ENCODE measurements at regions not wholly inside any gene's neighbourhood (a gene's known extent, or its start where the extent isn't known, plus 50 kb on each side); places are given as distances from the start of the nearest gene placed in this dataset.

GRCh38 chr9:13967438-13967837 is 346.5 kb downstream of the NFIB start:
- DNase-seq = no peak
- no peaks in the 10 kb centered on the region for H3K27me3 ChIP-seq
- intact Hi-C loops (cut with DNase I; ENCODE audit: low total_unique reads) = no loop called here
- no peaks in the 10 kb centered on the region for H3K36me3 ChIP-seq
- no peak overlapping the region for H3K27ac ChIP-seq
- no peaks in the 10 kb centered on the region for H3K4me1 ChIP-seq
- H3K4me3 ChIP-seq = no peak overlapping the region
- H3K9me3 ChIP-seq = no peaks in the 10 kb centered on the region
- TF ChIP-seq, protein P1, sequence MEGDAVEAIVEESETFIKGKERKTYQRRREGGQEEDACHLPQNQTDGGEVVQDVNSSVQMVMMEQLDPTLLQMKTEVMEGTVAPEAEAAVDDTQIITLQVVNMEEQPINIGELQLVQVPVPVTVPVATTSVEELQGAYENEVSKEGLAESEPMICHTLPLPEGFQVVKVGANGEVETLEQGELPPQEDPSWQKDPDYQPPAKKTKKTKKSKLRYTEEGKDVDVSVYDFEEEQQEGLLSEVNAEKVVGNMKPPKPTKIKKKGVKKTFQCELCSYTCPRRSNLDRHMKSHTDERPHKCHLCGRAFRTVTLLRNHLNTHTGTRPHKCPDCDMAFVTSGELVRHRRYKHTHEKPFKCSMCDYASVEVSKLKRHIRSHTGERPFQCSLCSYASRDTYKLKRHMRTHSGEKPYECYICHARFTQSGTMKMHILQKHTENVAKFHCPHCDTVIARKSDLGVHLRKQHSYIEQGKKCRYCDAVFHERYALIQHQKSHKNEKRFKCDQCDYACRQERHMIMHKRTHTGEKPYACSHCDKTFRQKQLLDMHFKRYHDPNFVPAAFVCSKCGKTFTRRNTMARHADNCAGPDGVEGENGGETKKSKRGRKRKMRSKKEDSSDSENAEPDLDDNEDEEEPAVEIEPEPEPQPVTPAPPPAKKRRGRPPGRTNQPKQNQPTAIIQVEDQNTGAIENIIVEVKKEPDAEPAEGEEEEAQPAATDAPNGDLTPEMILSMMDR (IDR thresholded peaks at IDR 0.05) = no peak
- no peak for TF ChIP-seq POLR2A (IDR thresholded peaks at IDR 0.05)

DNA sequence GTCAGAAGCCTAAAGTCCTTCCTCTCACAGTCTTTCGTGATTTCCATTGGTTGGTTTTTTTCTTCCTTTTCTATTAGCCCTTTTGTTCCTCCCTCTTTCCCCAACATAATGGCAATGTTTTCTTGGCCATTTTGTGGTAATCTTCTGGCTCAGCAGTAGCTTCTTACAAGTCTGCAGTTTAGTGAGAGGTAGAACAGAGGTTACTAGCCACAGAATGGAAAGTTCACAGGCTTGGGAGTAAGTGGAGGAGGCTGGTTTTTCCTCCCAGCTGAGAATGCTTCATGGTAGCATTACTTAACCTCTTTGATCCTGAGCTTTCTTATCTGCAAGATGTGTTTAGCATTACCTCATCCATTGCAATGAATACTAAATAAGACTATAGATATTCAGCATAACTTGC is 346.9 kb downstream of the NFIB start:
- no peak for DNase-seq
- Histone ChIP-seq H3K9me3 (no peaks in the 10 kb centered on the region), H3K36me3 (no peaks in the 10 kb centered on the region), H3K4me3 (no peak overlapping the region), H3K27ac (no peak overlapping the region), H3K4me1 (no peaks in the 10 kb centered on the region), H3K27me3 (no peaks in the 10 kb centered on the region)
- TF ChIP-seq POLR2A (IDR thresholded peaks at IDR 0.05) = no peak
- TF ChIP-seq, protein P1 (IDR thresholded peaks at IDR 0.05) = no peak
- intact Hi-C loops (cut with DNase I; ENCODE audit: low total_unique reads) = no loop called here

DNA sequence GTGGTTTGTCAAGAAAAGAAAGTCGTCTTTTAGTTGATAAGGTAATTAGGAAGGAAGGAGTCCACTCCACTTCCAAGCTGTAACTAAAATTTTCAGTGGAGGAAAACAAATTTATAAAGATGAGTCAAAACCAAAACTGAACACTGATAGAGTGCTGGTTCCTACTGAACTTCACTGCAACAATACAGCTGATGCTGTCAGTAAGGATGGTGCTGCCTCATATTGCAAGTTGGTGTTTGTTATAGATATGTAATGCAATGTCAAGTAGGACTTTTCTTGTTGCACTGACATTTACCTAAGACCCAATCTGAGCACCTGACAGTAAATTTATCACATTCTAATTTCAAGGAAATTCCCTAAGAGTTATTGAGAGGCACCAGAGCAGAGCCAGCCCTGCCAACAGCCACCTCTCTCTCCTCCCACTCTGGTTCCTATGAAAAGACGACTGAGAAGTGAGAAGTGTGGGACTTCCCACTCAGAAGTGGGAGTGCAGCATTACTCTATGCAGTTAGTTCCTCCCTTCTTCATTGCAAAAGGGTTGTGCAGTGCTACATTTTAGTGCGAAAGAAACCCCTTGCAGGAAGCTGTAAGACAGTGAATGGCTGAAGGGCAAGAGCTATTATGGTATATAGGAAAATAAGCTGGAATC is 350.8 kb downstream of the NFIB start:
- intact Hi-C loops (cut with DNase I; ENCODE audit: low total_unique reads) = no loop called here
- H3K4me3 ChIP-seq = no peak overlapping the region

DNA sequence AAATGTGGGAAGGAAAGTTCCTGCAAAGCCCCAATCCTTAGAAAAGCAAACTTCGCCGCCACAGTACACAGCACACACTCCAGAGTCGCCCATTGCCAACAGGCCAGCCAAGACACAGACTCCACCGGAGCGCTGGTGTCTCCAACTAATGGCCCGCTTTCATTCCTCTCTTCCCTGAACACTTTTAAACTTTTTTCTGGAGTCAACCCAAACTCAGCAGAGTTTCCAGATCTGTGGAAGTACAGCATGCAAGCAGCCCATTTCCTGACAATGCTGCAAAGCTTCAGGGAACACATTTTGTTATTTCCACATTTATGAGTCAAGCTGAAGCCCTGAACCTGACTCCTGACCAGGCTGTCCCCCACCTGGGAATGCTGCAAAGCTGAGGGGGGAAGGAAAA is 351.9 kb downstream of the NFIB start:
- DNase-seq = no peak
- TF ChIP-seq, protein P1 (IDR thresholded peaks at IDR 0.05) = no peak
- no peak for TF ChIP-seq POLR2A (IDR thresholded peaks at IDR 0.05)
- Histone ChIP-seq H3K9me3 (no peaks in the 10 kb centered on the region), H3K36me3 (no peaks in the 10 kb centered on the region), H3K4me1 (no peaks in the 10 kb centered on the region), H3K27ac (no peak overlapping the region), H3K4me3 (no peak overlapping the region), H3K27me3 (no peaks in the 10 kb centered on the region)
- intact Hi-C loops (cut with DNase I; ENCODE audit: low total_unique reads) = no loop called here

More for the DNA sequence above, 350.8 kb downstream of the NFIB start:
- Histone ChIP-seq H3K9me3 (no peaks in the 10 kb centered on the region), H3K4me1 (no peaks in the 10 kb centered on the region), H3K36me3 (no peaks in the 10 kb centered on the region), H3K27me3 (no peaks in the 10 kb centered on the region), H3K27ac (no peak overlapping the region)
- no peak for DNase-seq
- no peak for TF ChIP-seq POLR2A (IDR thresholded peaks at IDR 0.05)
- TF ChIP-seq, protein P1 (IDR thresholded peaks at IDR 0.05) = no peak

DNA sequence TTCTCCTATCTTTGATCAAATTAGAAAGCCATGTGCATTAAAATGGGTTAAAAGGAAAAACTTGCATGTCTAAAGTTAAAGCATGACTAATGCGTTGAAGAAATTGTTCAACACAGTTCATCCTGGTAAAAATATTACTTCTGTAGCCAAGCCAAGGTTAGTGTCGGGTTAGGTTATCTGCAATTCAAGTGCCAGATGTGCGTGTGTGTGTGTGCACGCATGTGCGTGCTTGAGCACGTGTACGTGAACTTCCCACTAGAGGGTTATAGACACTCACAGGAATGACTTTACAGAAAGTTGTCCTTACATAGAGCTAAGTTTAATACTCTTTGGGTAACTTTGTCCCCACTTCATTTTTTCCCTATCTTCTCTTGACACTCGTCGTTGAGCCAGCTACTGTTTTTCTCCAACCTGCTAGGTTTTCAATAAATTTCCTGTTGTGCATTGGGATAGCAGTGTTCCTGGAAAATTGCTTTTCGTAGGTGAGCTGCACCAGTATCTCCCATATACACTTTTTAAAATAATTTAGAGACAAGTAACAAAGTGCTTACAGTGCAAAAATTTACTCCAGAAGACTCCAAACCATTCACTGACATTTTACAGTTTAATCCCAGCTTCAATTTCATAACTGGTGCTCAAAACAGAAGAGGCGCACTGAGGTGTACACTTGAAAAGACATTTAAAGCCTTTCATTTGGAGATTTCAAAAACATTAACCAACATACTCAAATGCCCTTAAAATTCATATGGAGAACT is 353.8 kb downstream of the NFIB start:
- H3K27me3 ChIP-seq = no peaks in the 10 kb centered on the region
- H3K36me3 ChIP-seq = no peaks in the 10 kb centered on the region
- H3K9me3 ChIP-seq = no peaks in the 10 kb centered on the region
- peak in 1 of 2 donors; percentile 30 for DNase-seq
- no peak for TF ChIP-seq POLR2A (IDR thresholded peaks at IDR 0.05)
- TF ChIP-seq, protein P1 (IDR thresholded peaks at IDR 0.05) = no peak
- H3K4me3 ChIP-seq = no peak overlapping the region
- H3K4me1 ChIP-seq = no peaks in the 10 kb centered on the region
- no peak overlapping the region for H3K27ac ChIP-seq
- intact Hi-C loops (cut with DNase I; ENCODE audit: low total_unique reads) = no loop called here

All from uterus (tissue), 3 donors.